Skeletal muscle satellite cell (primary cell): ENCODE measurements at regions not wholly inside any gene's neighbourhood (a gene's known extent, or its start where the extent isn't known, plus 50 kb on each side); places are given as distances from the start of the nearest gene placed in this dataset. TPM values are rescaled to one million over a fixed set of nuclear protein-coding genes. Genes with fewer than 3 reads are reported as not detected.

Experiments
- H3K27me3 ChIP-seq: 2 replicates; pipeline ENCODE4 v1.7.0; 2013; ENCODE audit warnings: low read length; ENCODE audit not compliant: control insufficient read depth, insufficient read depth
- H3K36me3 ChIP-seq: 2 replicates; pipeline ENCODE4 v1.7.0; 2013; ENCODE audit warnings: mild to moderate bottlenecking, control low read depth, low read length; ENCODE audit not compliant: insufficient read depth
- H3K4me1 ChIP-seq: 2 replicates; pipeline ENCODE4 v1.7.0; 2013; ENCODE audit warnings: low read length; ENCODE audit not compliant: control insufficient read depth, insufficient read depth
- H3K4me2 ChIP-seq: 2 replicates; pipeline ENCODE4 v1.7.0; 2013; ENCODE audit warnings: mild to moderate bottlenecking, low read length
- H3K4me3 ChIP-seq: 2 replicates; pipeline ENCODE4 v1.7.0; 2013; ENCODE audit warnings: low read length
- H3K9ac ChIP-seq: 2 replicates; pipeline ENCODE4 v1.7.0; 2013; ENCODE audit warnings: mild to moderate bottlenecking, low read depth, low read length, moderate library complexity
- H3K9me3 ChIP-seq: replicated peaks from 2 replicates; pipeline ENCODE4 v1.7.0; 2013; ENCODE audit warnings: mild to moderate bottlenecking, control low read depth, low read length
- small RNA-seq: library from RNA; depleted of rRNA; stranded (forward); fragments of <200 nt; gene quantifications from one replicate; pipeline ENCODE3, GENCODE V24; 2012

- no peak overlapping the region for H3K4me3 ChIP-seq
- no peak overlapping the region for H3K9ac ChIP-seq
- H3K27me3 ChIP-seq: no peaks in the 10 kb centered on the region
- H3K9me3 ChIP-seq: no peaks in the 10 kb centered on the region
- peaks cover 5% of the 10 kb centered on the region for H3K4me1 ChIP-seq
- no peaks in the 10 kb centered on the region for H3K36me3 ChIP-seq
- no peak overlapping the region for H3K4me2 ChIP-seq
These were observed 72.2 kb upstream of the PTCHD4 start for GRCh38 chr6:48183178-48183577.

DNA sequence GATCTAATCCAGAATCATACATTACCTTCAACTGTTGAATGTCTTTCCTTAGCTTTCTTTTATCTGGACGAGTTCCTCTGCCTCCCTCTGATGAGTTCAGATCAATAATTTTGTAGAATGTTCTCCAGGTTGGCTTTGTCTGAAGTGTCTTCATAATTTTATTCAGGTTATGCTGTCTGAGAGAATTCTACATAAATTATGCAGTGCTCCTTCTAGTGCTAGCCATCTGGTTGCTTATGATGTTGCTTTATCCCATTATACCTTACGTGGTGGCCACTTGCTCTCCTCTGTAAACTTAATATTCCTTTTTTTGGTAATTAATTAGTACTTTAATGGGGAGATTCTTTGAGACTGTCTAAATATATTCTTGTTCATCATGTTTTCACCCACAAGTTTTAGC, 67.7 kb upstream of the PTCHD4 start:
- H3K9ac ChIP-seq: no peak overlapping the region

GRCh38 chr6:48177786-48178185, 66.8 kb upstream of the PTCHD4 start:
- Histone ChIP-seq H3K27me3 (no peaks in the 10 kb centered on the region), H3K36me3 (no peaks in the 10 kb centered on the region), H3K4me3 (no peak overlapping the region), H3K4me1 (no peaks in the 10 kb centered on the region), H3K4me2 (no peak overlapping the region), H3K9ac (no peak overlapping the region), H3K9me3 (no peaks in the 10 kb centered on the region)

More for the DNA sequence above, 67.7 kb upstream of the PTCHD4 start:
- H3K4me3 ChIP-seq: no peak overlapping the region
- peaks cover 1% of the 10 kb centered on the region for H3K4me1 ChIP-seq
- H3K4me2 ChIP-seq: no peak overlapping the region
- H3K9me3 ChIP-seq: no peaks in the 10 kb centered on the region
- no peaks in the 10 kb centered on the region for H3K36me3 ChIP-seq
- no peaks in the 10 kb centered on the region for H3K27me3 ChIP-seq

GRCh38 chr6:48176645-48177308, 65.8 kb upstream of the PTCHD4 start:
- no peaks in the 10 kb centered on the region for H3K4me1 ChIP-seq
- no peaks in the 10 kb centered on the region for H3K27me3 ChIP-seq
- H3K9ac ChIP-seq: no peak overlapping the region
- no peaks in the 10 kb centered on the region for H3K36me3 ChIP-seq
- no peaks in the 10 kb centered on the region for H3K9me3 ChIP-seq
- H3K4me2 ChIP-seq: no peak overlapping the region
- H3K4me3 ChIP-seq: no peak overlapping the region

DNA sequence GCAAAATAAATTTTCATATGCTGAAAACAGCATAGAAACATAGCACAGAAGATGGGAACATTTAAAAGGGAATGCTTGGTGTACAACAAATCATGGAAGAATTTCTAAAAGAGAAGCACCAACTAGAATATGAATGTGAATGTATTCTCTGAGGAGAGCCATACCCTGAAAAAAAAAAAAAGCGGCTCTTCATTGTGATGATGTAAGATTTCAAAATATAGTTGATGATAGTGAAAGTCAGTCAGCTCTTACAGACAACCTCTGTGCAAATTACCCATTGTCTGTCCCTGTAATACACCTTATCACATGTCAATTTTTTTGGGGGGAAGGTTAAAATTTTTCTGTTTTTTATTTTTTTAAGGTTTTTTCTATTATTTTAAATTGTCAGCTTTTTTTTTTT, 58.6 kb upstream of the PTCHD4 start:
- H3K36me3 ChIP-seq: no peaks in the 10 kb centered on the region
- no peak overlapping the region for H3K4me3 ChIP-seq
- H3K9me3 ChIP-seq: no peaks in the 10 kb centered on the region
- no peak overlapping the region for H3K9ac ChIP-seq
- H3K4me1 ChIP-seq: no peaks in the 10 kb centered on the region
- H3K27me3 ChIP-seq: no peaks in the 10 kb centered on the region
- no peak overlapping the region for H3K4me2 ChIP-seq

Small RNA genes in the stretch of these regions (small RNA-seq; reads per million reads assigned to genes)
- gene FO393413.1: not detected
- not detected for gene RNU7-65P
